ENCODE measurements at regions not wholly inside any gene's neighbourhood (a gene's known extent, or its start where the extent isn't known, plus 50 kb on each side); places are given as distances from the start of the nearest gene placed in this dataset.

GRCh38 chr6:167410462-167410861 is 85.6 kb downstream of the TTLL2 start:
- 74 to 80% methylated on average over 1 to 9 of the region's 9 CpGs for WGBS, 2 donors (ENCODE audit: low coverage in 1 of 2)
- intact Hi-C loops (cut with DNase I; ENCODE audit: low total_unique reads) (no loop called here), in situ Hi-C loops (cut with MboI; ENCODE audit: low pct_ligation_motif_present in 1 of 4, low pct_unique_long_range_greater_than_20kb in 1 of 4, low sequenced_read_pairs in 3 of 4) (no loop called here)
- Histone ChIP-seq H3K9me3 (no peaks in the 10 kb centered on the region), H3K27ac (no peak overlapping the region), H3K4me1 (peaks cover 0 to 4% (median 0%) of the 10 kb centered on the region in 4 donors), H3K36me3 (no peaks in the 10 kb centered on the region), H3K4me3 (no peak overlapping the region), H3K27me3 (no peaks in the 10 kb centered on the region)
- TF ChIP-seq POLR2A (IDR thresholded peaks at IDR 0.05), result no peak
- TF ChIP-seq POLR2AphosphoS5 (IDR thresholded peaks at IDR 0.05), result no peak
- TF ChIP-seq CTCF (IDR thresholded peaks at IDR 0.05), result no peak
- TF ChIP-seq EP300 (IDR thresholded peaks at IDR 0.05; ENCODE audit: low read depth), result no peak
- DNase-seq, result no peak

- DNase-seq, result no peak
- no peaks in the 10 kb centered on the region for H3K36me3 ChIP-seq
- no peak overlapping the region for H3K27ac ChIP-seq
- no peak overlapping the region for H3K4me3 ChIP-seq
- peaks cover 0 to 4% (median 0%) of the 10 kb centered on the region in 4 donors for H3K4me1 ChIP-seq
- in situ Hi-C loops (cut with MboI; ENCODE audit: low pct_ligation_motif_present in 1 of 4, low pct_unique_long_range_greater_than_20kb in 1 of 4, low sequenced_read_pairs in 3 of 4), result no loop called here
- no peaks in the 10 kb centered on the region for H3K9me3 ChIP-seq
- TF ChIP-seq EP300 (IDR thresholded peaks at IDR 0.05; ENCODE audit: low read depth) (no peak), CTCF (IDR thresholded peaks at IDR 0.05) (no peak), POLR2A (IDR thresholded peaks at IDR 0.05) (no peak), POLR2AphosphoS5 (IDR thresholded peaks at IDR 0.05) (no peak)
- WGBS, 2 donors (ENCODE audit: low coverage in 1 of 2), result 66 to 100% methylated on average over 1 to 5 of the region's 5 CpGs
- intact Hi-C loops (cut with DNase I; ENCODE audit: low total_unique reads), result no loop called here
- no peaks in the 10 kb centered on the region for H3K27me3 ChIP-seq
These were observed 87.6 kb downstream of the TTLL2 start for GRCh38 chr6:167412506-167412905.

- in situ Hi-C loops (cut with MboI; ENCODE audit: low pct_ligation_motif_present in 1 of 4, low pct_unique_long_range_greater_than_20kb in 1 of 4, low sequenced_read_pairs in 3 of 4), result no loop called here
- no peaks in the 10 kb centered on the region for H3K9me3 ChIP-seq
- H3K4me1 ChIP-seq, result peaks cover 0 to 4% (median 0%) of the 10 kb centered on the region in 4 donors
- TF ChIP-seq EP300 (IDR thresholded peaks at IDR 0.05; ENCODE audit: low read depth), result no peak
- TF ChIP-seq POLR2AphosphoS5 (IDR thresholded peaks at IDR 0.05), result no peak
- no peak for TF ChIP-seq POLR2A (IDR thresholded peaks at IDR 0.05)
- no peak for TF ChIP-seq CTCF (IDR thresholded peaks at IDR 0.05)
- no peaks in the 10 kb centered on the region for H3K36me3 ChIP-seq
- H3K27ac ChIP-seq, result no peak overlapping the region
- DNase-seq, result no peak
- 86 to 90% methylated on average over 1 to 18 of the region's 18 CpGs for WGBS, 2 donors (ENCODE audit: low coverage in 1 of 2)
- H3K4me3 ChIP-seq, result no peak overlapping the region
- intact Hi-C loops (cut with DNase I; ENCODE audit: low total_unique reads), result no loop called here
- H3K27me3 ChIP-seq, result peaks cover 4% of the 10 kb centered on the region
These were observed 90.6 kb downstream of the TTLL2 start for GRCh38 chr6:167415441-167415961.

GRCh38 chr6:167416676-167417430 is 92.0 kb downstream of the TTLL2 start:
- DNase-seq, result no peak
- 61 to 75% methylated on average over 12 of the region's 12 CpGs for WGBS, 2 donors (ENCODE audit: low coverage in 1 of 2)

More at GRCh38 chr6:167416676-167417430, 92.0 kb downstream of the TTLL2 start:
- intact Hi-C loops (cut with DNase I; ENCODE audit: low total_unique reads) (no loop called here), in situ Hi-C loops (cut with MboI; ENCODE audit: low pct_ligation_motif_present in 1 of 4, low pct_unique_long_range_greater_than_20kb in 1 of 4, low sequenced_read_pairs in 3 of 4) (no loop called here)
- Histone ChIP-seq H3K9me3 (no peaks in the 10 kb centered on the region), H3K36me3 (no peaks in the 10 kb centered on the region), H3K27me3 (peaks cover 4% of the 10 kb centered on the region), H3K4me3 (no peak overlapping the region), H3K4me1 (peaks cover 0 to 4% (median 0%) of the 10 kb centered on the region in 4 donors), H3K27ac (no peak overlapping the region)
- TF ChIP-seq POLR2AphosphoS5 (IDR thresholded peaks at IDR 0.05) (no peak), POLR2A (IDR thresholded peaks at IDR 0.05) (no peak), EP300 (IDR thresholded peaks at IDR 0.05; ENCODE audit: low read depth) (no peak), CTCF (IDR thresholded peaks at IDR 0.05) (no peak)
